ENCODE measurements at regions not wholly inside any gene's neighbourhood (a gene's known extent, or its start where the extent isn't known, plus 50 kb on each side); places are given as distances from the start of the nearest gene placed in this dataset.
"Not testable (repeated sequence)": the region's sequence is repeated elsewhere in the genome, so short reads cannot be mapped to it uniquely, and the experiment has no call there.

DNA sequence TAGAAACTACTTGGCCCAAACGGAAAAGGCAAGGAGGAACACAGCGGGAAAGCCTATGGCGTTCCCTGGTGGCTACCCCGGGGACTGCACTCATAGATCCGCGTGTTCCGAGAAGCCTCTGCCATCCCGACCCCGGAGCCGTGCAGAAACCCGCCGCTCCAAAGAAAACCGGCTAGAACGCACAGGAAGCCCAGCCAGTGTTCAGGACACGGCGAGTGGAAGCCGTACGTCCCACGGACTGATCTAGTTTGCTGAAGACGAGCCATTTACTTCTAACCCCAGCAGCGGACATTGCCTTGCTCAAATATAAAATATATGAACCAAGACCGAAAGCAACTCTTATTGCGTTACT is 215.0 kb upstream of the NOTCH2NLA start:
- TF ChIP-seq, protein P1, sequence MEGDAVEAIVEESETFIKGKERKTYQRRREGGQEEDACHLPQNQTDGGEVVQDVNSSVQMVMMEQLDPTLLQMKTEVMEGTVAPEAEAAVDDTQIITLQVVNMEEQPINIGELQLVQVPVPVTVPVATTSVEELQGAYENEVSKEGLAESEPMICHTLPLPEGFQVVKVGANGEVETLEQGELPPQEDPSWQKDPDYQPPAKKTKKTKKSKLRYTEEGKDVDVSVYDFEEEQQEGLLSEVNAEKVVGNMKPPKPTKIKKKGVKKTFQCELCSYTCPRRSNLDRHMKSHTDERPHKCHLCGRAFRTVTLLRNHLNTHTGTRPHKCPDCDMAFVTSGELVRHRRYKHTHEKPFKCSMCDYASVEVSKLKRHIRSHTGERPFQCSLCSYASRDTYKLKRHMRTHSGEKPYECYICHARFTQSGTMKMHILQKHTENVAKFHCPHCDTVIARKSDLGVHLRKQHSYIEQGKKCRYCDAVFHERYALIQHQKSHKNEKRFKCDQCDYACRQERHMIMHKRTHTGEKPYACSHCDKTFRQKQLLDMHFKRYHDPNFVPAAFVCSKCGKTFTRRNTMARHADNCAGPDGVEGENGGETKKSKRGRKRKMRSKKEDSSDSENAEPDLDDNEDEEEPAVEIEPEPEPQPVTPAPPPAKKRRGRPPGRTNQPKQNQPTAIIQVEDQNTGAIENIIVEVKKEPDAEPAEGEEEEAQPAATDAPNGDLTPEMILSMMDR (IDR thresholded peaks at IDR 0.05): not testable (repeated sequence)
- not testable (repeated sequence) for TF ChIP-seq POLR2A (IDR thresholded peaks at IDR 0.05)
